HEK293T (cell line): ENCODE measurements at regions not wholly inside any gene's neighbourhood (a gene's known extent, or its start where the extent isn't known, plus 50 kb on each side); places are given as distances from the start of the nearest gene placed in this dataset.

Source experiments
- CTCF ChIA-PET: fragments of 350-600 bp; formaldehyde crosslinking; extraction: SDS; loops from one replicate; lab custom pipeline; 2021; ENCODE audit warnings: antibody characterized with exemption, inconsistent platforms; lab: Yijun Ruan, JAX
- POLR2A ChIA-PET: fragments of 350-600 bp; formaldehyde crosslinking; extraction: SDS; loops from one replicate; lab custom pipeline; 2020; ENCODE audit warnings: antibody characterized with exemption, inconsistent platforms; lab: Yijun Ruan, JAX
- DNase-seq: peaks from one replicate; pipeline ENCODE4 v3.0.0; 2012; ENCODE audit warnings: mixed read lengths; ENCODE audit errors: extremely low spot score
- ARNT ChIP-seq: fragments of 450-650 bp; IDR thresholded peaks from 2 replicates; pipeline ENCODE4 v1.6.1; 2017; ENCODE audit warnings: mild to moderate bottlenecking
- BHLHE40 ChIP-seq: fragments of 450-650 bp; IDR thresholded peaks from 2 replicates; pipeline ENCODE4 v1.6.1; 2016; ENCODE audit warnings: mild to moderate bottlenecking, moderate library complexity, borderline replicate concordance
- CTBP1 ChIP-seq: fragments of 450-650 bp; IDR thresholded peaks from 2 replicates; pipeline ENCODE4 v1.6.1; 2016; ENCODE audit warnings: borderline replicate concordance
- ELF4 ChIP-seq: fragments of 450-650 bp; IDR thresholded peaks from 2 replicates; pipeline ENCODE4 v1.6.1; 2017; ENCODE audit warnings: antibody characterized with exemption
- FOXA1 ChIP-seq: fragments of 450-650 bp; IDR thresholded peaks from 2 replicates; pipeline ENCODE4 v1.6.1; 2016; ENCODE audit warnings: mild to moderate bottlenecking
- FOXK2 ChIP-seq: fragments of 450-650 bp; IDR thresholded peaks from 2 replicates; pipeline ENCODE4 v1.6.1; 2016; ENCODE audit warnings: mild to moderate bottlenecking
- FOXM1 ChIP-seq: fragments of 450-650 bp; IDR thresholded peaks from 2 replicates; pipeline ENCODE4 v1.6.1; 2017; ENCODE audit warnings: mild to moderate bottlenecking, borderline replicate concordance
- HDGF ChIP-seq: fragments of 450-650 bp; IDR thresholded peaks from 2 replicates; pipeline ENCODE4 v1.6.1; 2017; ENCODE audit warnings: antibody characterized with exemption, borderline replicate concordance
- L3MBTL2 ChIP-seq: fragments of 450-650 bp; conservative IDR thresholded peaks from 2 replicates; pipeline ENCODE4 v1.6.1; 2016; ENCODE audit warnings: mild to moderate bottlenecking
- LEF1 ChIP-seq: fragments of 450-650 bp; IDR thresholded peaks from 2 replicates; pipeline ENCODE4 v1.6.1; 2017; ENCODE audit warnings: mild to moderate bottlenecking, borderline replicate concordance
- NFRKB ChIP-seq: fragments of 450-650 bp; IDR thresholded peaks from 2 replicates; pipeline ENCODE4 v1.6.1; 2016; ENCODE audit warnings: mild to moderate bottlenecking, moderate library complexity
- SP1 ChIP-seq: fragments of 450-650 bp; IDR thresholded peaks from 2 replicates; pipeline ENCODE4 v1.6.1; 2017
- SUZ12 ChIP-seq: fragments of 450-650 bp; IDR thresholded peaks from 2 replicates; pipeline ENCODE4 v1.6.1; 2016; ENCODE audit warnings: mild to moderate bottlenecking
- TARDBP ChIP-seq: fragments of 450-650 bp; IDR thresholded peaks from 2 replicates; pipeline ENCODE4 v1.6.1; 2016
- ZNF384 ChIP-seq: fragments of 450-650 bp; IDR thresholded peaks from 2 replicates; pipeline ENCODE4 v1.6.1; 2016
- TF ChIP-seq, protein P1 (sequence below): fragments of 450-650 bp; IDR thresholded peaks from 2 replicates; pipeline ENCODE4 v1.6.1; 2016

DNA sequence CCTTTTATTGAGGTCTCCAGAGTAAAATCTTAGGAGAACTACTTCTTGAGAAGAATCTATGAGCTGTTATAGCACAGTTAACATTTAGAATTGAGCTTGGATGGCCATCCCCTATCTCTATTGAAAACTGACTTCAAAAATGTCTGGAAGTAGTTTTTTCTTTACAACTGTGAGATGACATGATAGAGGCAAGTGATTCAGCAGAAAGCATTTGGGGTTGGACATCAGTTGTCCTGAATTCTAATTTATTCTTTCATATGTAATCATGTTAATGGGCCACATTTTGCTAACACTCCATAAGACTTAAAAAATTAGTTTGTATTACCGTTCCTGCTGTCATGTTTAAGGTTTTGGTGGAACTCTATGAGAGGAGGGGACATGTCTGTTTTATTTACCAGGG lies 237.0 kb upstream of the SLC14A2 start:
- TF ChIP-seq ARNT: no peak
- TF ChIP-seq CTBP1: no peak
- TF ChIP-seq, protein P1, sequence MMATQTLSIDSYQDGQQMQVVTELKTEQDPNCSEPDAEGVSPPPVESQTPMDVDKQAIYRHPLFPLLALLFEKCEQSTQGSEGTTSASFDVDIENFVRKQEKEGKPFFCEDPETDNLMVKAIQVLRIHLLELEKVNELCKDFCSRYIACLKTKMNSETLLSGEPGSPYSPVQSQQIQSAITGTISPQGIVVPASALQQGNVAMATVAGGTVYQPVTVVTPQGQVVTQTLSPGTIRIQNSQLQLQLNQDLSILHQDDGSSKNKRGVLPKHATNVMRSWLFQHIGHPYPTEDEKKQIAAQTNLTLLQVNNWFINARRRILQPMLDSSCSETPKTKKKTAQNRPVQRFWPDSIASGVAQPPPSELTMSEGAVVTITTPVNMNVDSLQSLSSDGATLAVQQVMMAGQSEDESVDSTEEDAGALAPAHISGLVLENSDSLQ: no peak
- no peak for TF ChIP-seq BHLHE40
- TF ChIP-seq FOXA1: no peak
- TF ChIP-seq TARDBP: no peak
- TF ChIP-seq ZNF384: no peak
- TF ChIP-seq HDGF: no peak
- no peak for TF ChIP-seq SUZ12
- no peak for TF ChIP-seq LEF1
- no peak for TF ChIP-seq NFRKB
- TF ChIP-seq ELF4: no peak
- TF ChIP-seq FOXM1: no peak
- TF ChIP-seq SP1: no peak
- TF ChIP-seq L3MBTL2: no peak
- TF ChIP-seq FOXK2: no peak
- no peak for DNase-seq
- ChIA-PET CTCF (interaction anchor here (0.6 kb wide), 1 partner anchor 387 kb away, joined by 5 read pairs; no protein-coding TSS in a partner anchor), POLR2A (no interaction called here)

DNA sequence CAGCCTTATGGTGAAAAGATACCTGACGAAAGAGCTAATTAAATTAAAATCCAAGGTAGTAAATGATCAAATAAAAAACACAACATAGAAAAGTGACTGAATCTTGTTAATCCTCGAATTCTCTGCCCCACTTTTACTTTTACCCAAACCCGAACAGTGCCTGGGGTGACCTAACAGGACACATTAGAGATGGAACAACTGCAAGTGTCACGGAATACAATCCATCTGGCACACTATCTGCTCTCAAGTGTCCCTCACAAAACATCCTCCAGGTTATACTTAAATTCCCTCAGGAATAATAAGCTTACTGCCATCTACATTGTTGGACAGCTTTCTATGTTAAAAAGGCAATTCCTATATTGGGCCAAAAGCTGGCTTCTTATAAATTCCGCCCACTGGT lies 236.3 kb upstream of the SLC14A2 start:
- CTCF ChIA-PET: no interaction called here

DNA sequence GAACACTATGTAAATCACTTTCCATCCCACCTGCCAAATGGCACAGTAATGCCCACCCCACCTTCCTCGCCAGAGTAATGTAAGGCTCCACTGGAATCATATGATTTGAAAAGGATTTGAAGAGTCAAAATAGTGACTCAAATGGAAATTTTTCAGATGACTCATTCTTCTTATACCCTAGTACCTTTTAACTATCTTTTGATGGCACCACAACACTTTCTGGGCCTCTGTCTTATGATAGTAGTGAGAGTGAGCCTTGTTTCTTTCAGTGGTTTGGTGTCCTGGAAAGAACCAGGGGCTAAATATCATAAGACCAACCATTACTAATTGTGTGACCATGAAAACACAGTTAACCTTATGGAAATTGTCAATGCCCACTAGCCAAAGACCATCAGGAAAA lies 235.4 kb upstream of the SLC14A2 start:
- POLR2A ChIA-PET: no interaction called here
- DNase-seq: no peak
- CTCF ChIA-PET: no interaction called here
- no peak for TF ChIP-seq TARDBP
- TF ChIP-seq SP1: no peak
- TF ChIP-seq SUZ12: no peak
- no peak for TF ChIP-seq HDGF
- TF ChIP-seq, protein P1: no peak
- TF ChIP-seq FOXM1: no peak
- TF ChIP-seq L3MBTL2: no peak
- TF ChIP-seq ARNT: no peak
- TF ChIP-seq ZNF384: no peak
- no peak for TF ChIP-seq NFRKB
- no peak for TF ChIP-seq ELF4
- no peak for TF ChIP-seq FOXK2
- TF ChIP-seq LEF1: no peak
- no peak for TF ChIP-seq BHLHE40
- TF ChIP-seq CTBP1: no peak
- no peak for TF ChIP-seq FOXA1

More for the DNA sequence above, 236.3 kb upstream of the SLC14A2 start:
- no peak for TF ChIP-seq CTBP1
- TF ChIP-seq SUZ12: no peak
- TF ChIP-seq ARNT: no peak
- no peak for TF ChIP-seq HDGF
- no peak for TF ChIP-seq L3MBTL2
- no peak for TF ChIP-seq FOXK2
- TF ChIP-seq, protein P1: no peak
- TF ChIP-seq FOXA1: no peak
- no peak for TF ChIP-seq LEF1
- no peak for TF ChIP-seq FOXM1
- no peak for TF ChIP-seq ZNF384
- TF ChIP-seq BHLHE40: no peak
- TF ChIP-seq TARDBP: no peak
- no peak for TF ChIP-seq NFRKB
- no peak for TF ChIP-seq ELF4
- no peak for TF ChIP-seq SP1
- POLR2A ChIA-PET: no interaction called here
- no peak for DNase-seq

GRCh38 chr18:45381282-45381681 lies 234.0 kb upstream of the SLC14A2 start:
- ChIA-PET POLR2A (no interaction called here), CTCF (no interaction called here)
- TF ChIP-seq TARDBP: no peak
- TF ChIP-seq L3MBTL2: no peak
- no peak for TF ChIP-seq SUZ12
- no peak for TF ChIP-seq LEF1
- no peak for TF ChIP-seq NFRKB
- TF ChIP-seq BHLHE40: no peak
- TF ChIP-seq HDGF: no peak
- TF ChIP-seq ELF4: no peak
- TF ChIP-seq, protein P1: no peak
- TF ChIP-seq FOXK2: no peak
- no peak for TF ChIP-seq ZNF384
- TF ChIP-seq SP1: no peak
- no peak for TF ChIP-seq ARNT
- no peak for TF ChIP-seq CTBP1
- TF ChIP-seq FOXM1: no peak
- no peak for TF ChIP-seq FOXA1
- DNase-seq: no peak

GRCh38 chr18:45383228-45383627 lies 232.0 kb upstream of the SLC14A2 start:
- ChIA-PET CTCF (no interaction called here), POLR2A (no interaction called here)
- TF ChIP-seq BHLHE40: no peak
- TF ChIP-seq FOXM1: no peak
- TF ChIP-seq ELF4: no peak
- TF ChIP-seq LEF1: no peak
- no peak for TF ChIP-seq CTBP1
- no peak for DNase-seq
